Mesenchymal stem cell (in vitro differentiated cells and primary cell): ENCODE measurements at regions not wholly inside any gene's neighbourhood (a gene's known extent, or its start where the extent isn't known, plus 50 kb on each side); places are given as distances from the start of the nearest gene placed in this dataset.

Experiments used
- DNase-seq: peaks from one replicate; pipeline ENCODE4 v3.0.0-alpha.2; 2013
- H2AFZ ChIP-seq: one replicate; pipeline ENCODE4 v1.6.1; 2013; ENCODE audit warnings: low read depth, mild to moderate bottlenecking, control low read depth, inconsistent platforms, low read length, moderate library complexity
- H2AK5ac ChIP-seq: 2 replicates; pipeline ENCODE4 v1.6.1; 2013; ENCODE audit warnings: low read length, moderate library complexity, mild to moderate bottlenecking, inconsistent platforms; ENCODE audit not compliant: severe bottlenecking
- H2BK120ac ChIP-seq: one replicate; pipeline ENCODE4 v1.6.1; 2013; ENCODE audit warnings: low read depth, mild to moderate bottlenecking, inconsistent platforms, low read length, moderate library complexity
- H2BK12ac ChIP-seq, 2 experiments: one replicate each; pipeline ENCODE4 v1.6.1; 2013; ENCODE audit warnings: inconsistent platforms in 2 of 2, low read length in 2 of 2, mild to moderate bottlenecking in 2 of 2, moderate library complexity in 2 of 2, control low read depth in 1 of 2
- H2BK15ac ChIP-seq: one replicate; pipeline ENCODE4 v1.6.1; 2013; ENCODE audit warnings: mild to moderate bottlenecking, low read depth, inconsistent platforms; ENCODE audit not compliant: poor library complexity, severe bottlenecking
- H2BK5ac ChIP-seq: 2 replicates; pipeline ENCODE4 v1.6.1; 2013; ENCODE audit warnings: low read depth, mild to moderate bottlenecking, low read length, control low read depth, inconsistent platforms; ENCODE audit not compliant: poor library complexity, severe bottlenecking
- H3K14ac ChIP-seq, 2 experiments: one replicate each; pipeline ENCODE4 v1.6.1; 2013; ENCODE audit warnings: inconsistent platforms in 2 of 2, low read length in 2 of 2, control low read depth in 1 of 2, mild to moderate bottlenecking in 1 of 2, moderate library complexity in 1 of 2
- H3K18ac ChIP-seq, 2 experiments: one replicate each; pipeline ENCODE4 v1.6.1; 2013; ENCODE audit warnings: inconsistent platforms in 2 of 2, low read length in 2 of 2, control low read depth in 1 of 2, low read depth in 1 of 2, mild to moderate bottlenecking in 1 of 2
- H3K23ac ChIP-seq, 2 experiments: one replicate each; pipeline ENCODE4 v1.6.1; 2013; ENCODE audit warnings: inconsistent platforms in 2 of 2, low read length in 2 of 2, mild to moderate bottlenecking in 2 of 2, moderate library complexity in 2 of 2, control low read depth in 1 of 2
- H3K27ac ChIP-seq: 2 replicates; pipeline ENCODE4 v1.5.1; 2013; ENCODE audit warnings: mild to moderate bottlenecking, moderate library complexity, low read length, control low read depth, inconsistent platforms; ENCODE audit not compliant: poor library complexity, severe bottlenecking
- H3K27me3 ChIP-seq, 2 experiments: 2 replicates each; pipeline versions ENCODE4 v1.6.1 to v1.7.0; 2013; ENCODE audit warnings: low read length in 2 of 2, mild to moderate bottlenecking in 2 of 2, moderate library complexity in 2 of 2, control low read depth in 1 of 2, inconsistent platforms in 1 of 2; ENCODE audit not compliant: control insufficient read depth in 1 of 2, insufficient read depth in 1 of 2
- H3K36me3 ChIP-seq, 2 experiments: 2 replicates each; pipeline versions ENCODE4 v1.6.1 to v1.7.0; 2013; ENCODE audit warnings: low read length in 2 of 2, control low read depth in 1 of 2, inconsistent platforms in 1 of 2, low read depth in 1 of 2, mild to moderate bottlenecking in 1 of 2; ENCODE audit not compliant: insufficient read depth in 2 of 2, control insufficient read depth in 1 of 2
- H3K4ac ChIP-seq, 2 experiments: one replicate each; pipeline ENCODE4 v1.6.1; 2013; ENCODE audit warnings: inconsistent platforms in 2 of 2, low read length in 2 of 2, mild to moderate bottlenecking in 2 of 2, moderate library complexity in 2 of 2, control low read depth in 1 of 2, low read depth in 1 of 2
- H3K4me1 ChIP-seq: 2 replicates; pipeline ENCODE4 v1.6.1; 2013; ENCODE audit warnings: low read depth, low read length, control low read depth; ENCODE audit not compliant: control insufficient read depth, insufficient read depth
- H3K4me2 ChIP-seq: 2 replicates; pipeline ENCODE4 v1.6.1; 2013; ENCODE audit warnings: low read length, mild to moderate bottlenecking, inconsistent platforms; ENCODE audit not compliant: poor library complexity, severe bottlenecking
- H3K4me3 ChIP-seq, 2 experiments: 2 replicates each; pipeline versions ENCODE4 v1.5.1 to v1.7.0; 2013; ENCODE audit warnings: low read length in 2 of 2, mild to moderate bottlenecking in 2 of 2, control low read depth in 1 of 2, low read depth in 1 of 2; ENCODE audit not compliant: insufficient read depth in 1 of 2
- H3K79me1 ChIP-seq: replicated peaks from 2 replicates; pipeline ENCODE4 v1.6.1; 2013; ENCODE audit warnings: mild to moderate bottlenecking, control low read depth, low read length, inconsistent platforms; ENCODE audit not compliant: poor library complexity, severe bottlenecking
- H3K9ac ChIP-seq: 2 replicates; pipeline ENCODE4 v1.7.0; 2013; ENCODE audit warnings: mild to moderate bottlenecking, low read length, moderate library complexity
- H3K9me3 ChIP-seq: 2 replicates; pipeline ENCODE4 v1.7.0; 2013; ENCODE audit warnings: mild to moderate bottlenecking, low read length; ENCODE audit not compliant: control insufficient read depth
- H4K8ac ChIP-seq: one replicate; pipeline ENCODE4 v1.6.1; 2013; ENCODE audit warnings: inconsistent platforms, mild to moderate bottlenecking, low read length, moderate library complexity
- H4K91ac ChIP-seq: one replicate; pipeline ENCODE4 v1.6.1; 2013; ENCODE audit warnings: mild to moderate bottlenecking, low read length, inconsistent platforms
- whole genome bisulfite sequencing: methylation state at CpG from one replicate; pipeline ENCODE4 v1.1.7; 2013; ENCODE audit warnings: mixed read lengths; 5-methylcytosine and 5-hydroxymethylcytosine counted together

- H3K4me2 ChIP-seq: no peak overlapping the region
- H2BK5ac ChIP-seq: no peak overlapping the region
- no peaks in the 10 kb centered on the region for H3K9me3 ChIP-seq
- no peak overlapping the region for H3K4ac ChIP-seq
- H3K4me1 ChIP-seq: peaks cover 6% of the 10 kb centered on the region
- no peak overlapping the region for H4K8ac ChIP-seq
- H3K14ac ChIP-seq: no peak overlapping the region
- H3K27ac ChIP-seq: no peak overlapping the region
- H2BK120ac ChIP-seq: no peak overlapping the region
- 54% methylated on average over 2 of the region's 4 CpGs for WGBS
- DNase-seq: no peak
- H3K36me3 ChIP-seq: no peaks in the 10 kb centered on the region
- H3K4me3 ChIP-seq: no peak overlapping the region
- no peak overlapping the region for H4K91ac ChIP-seq
- H3K9ac ChIP-seq: no peak overlapping the region
- H3K79me1 ChIP-seq: no peaks in the 10 kb centered on the region
- no peak overlapping the region for H2AFZ ChIP-seq
- H3K18ac ChIP-seq: no peak overlapping the region
- no peak overlapping the region for H2AK5ac ChIP-seq
- H2BK15ac ChIP-seq: no peak overlapping the region
- no peaks in the 10 kb centered on the region for H3K27me3 ChIP-seq
- H2BK12ac ChIP-seq: no peak overlapping the region
- no peak overlapping the region for H3K23ac ChIP-seq
Observed at GRCh38 chr1:70671006-70671405, 259.9 kb downstream of the CTH start.

DNA sequence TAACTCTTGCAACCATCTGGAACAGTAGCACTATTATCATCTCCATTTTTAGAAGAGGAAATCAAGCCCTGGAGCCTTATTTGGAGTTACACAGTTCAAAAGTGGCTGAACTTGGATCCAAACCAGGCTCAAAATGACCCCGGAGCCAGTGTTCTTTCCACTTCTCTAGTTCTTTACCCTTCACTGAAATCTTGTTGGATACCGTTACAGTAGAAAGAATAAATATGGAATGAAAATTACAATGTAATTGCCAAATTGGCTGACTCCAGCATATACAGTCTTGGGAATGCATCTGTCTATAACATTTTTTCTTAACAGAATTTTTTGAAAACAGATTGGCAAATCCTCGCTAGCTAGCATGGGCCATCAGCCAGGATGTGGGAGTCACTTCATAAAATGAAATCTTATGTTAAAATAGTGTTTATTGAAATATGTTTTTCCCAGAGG lies 261.4 kb downstream of the CTH start:
- H2BK15ac ChIP-seq: no peak overlapping the region
- no peak overlapping the region for H4K8ac ChIP-seq
- H2AK5ac ChIP-seq: no peak overlapping the region
- no peak overlapping the region for H3K27ac ChIP-seq
- H2BK12ac ChIP-seq: no peak overlapping the region
- H4K91ac ChIP-seq: no peak overlapping the region
- no peak overlapping the region for H3K4ac ChIP-seq
- H3K18ac ChIP-seq: no peak overlapping the region
- H3K9ac ChIP-seq: no peak overlapping the region
- H3K9me3 ChIP-seq: no peaks in the 10 kb centered on the region
- no peak overlapping the region for H2AFZ ChIP-seq
- H2BK120ac ChIP-seq: no peak overlapping the region
- H3K23ac ChIP-seq: no peak overlapping the region
- no peak for DNase-seq
- H2BK5ac ChIP-seq: no peak overlapping the region
- no peaks in the 10 kb centered on the region for H3K27me3 ChIP-seq
- H3K36me3 ChIP-seq: no peaks in the 10 kb centered on the region
- no peak overlapping the region for H3K14ac ChIP-seq
- WGBS: no CpG with 5 or more reads among the region's 3 CpGs
- H3K4me1 ChIP-seq: peaks cover 4% of the 10 kb centered on the region
- no peak overlapping the region for H3K4me2 ChIP-seq
- H3K79me1 ChIP-seq: no peaks in the 10 kb centered on the region
- H3K4me3 ChIP-seq: no peak overlapping the region

DNA sequence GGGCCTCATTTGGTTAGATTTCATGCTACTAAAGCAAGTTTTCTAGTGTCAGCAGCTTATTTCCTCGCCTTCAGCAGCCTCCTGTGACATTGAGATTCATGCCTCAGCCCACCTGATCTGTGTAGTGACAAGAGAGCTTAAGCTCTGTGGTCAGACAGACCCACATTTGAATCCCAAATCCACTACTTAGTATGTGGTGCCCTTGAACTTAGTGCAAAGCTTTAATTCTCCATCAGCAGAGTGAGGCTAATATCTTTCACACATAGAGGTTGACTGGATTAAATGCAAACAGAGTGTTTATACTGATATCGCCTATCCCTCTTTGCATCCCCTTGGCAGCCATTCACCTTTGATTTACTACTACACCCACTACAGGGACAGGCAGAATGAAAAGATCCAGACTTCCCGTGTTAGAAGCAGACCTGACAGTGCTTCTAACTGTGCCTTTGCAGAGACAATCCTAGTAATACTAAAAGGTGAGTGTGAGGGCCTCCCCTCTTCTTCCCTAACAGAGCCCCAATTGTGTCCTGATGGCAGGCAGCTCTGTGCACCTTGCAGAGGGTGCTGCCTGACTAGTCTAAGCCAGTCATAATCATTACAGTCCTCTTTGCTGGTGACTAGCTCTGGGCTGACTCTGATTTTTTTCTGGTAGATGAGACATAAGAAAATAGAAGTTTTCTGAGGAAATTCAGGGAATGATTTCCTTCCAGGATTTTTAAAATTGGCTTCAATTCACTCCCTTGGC lies 264.0 kb downstream of the CTH start:
- Histone ChIP-seq H3K79me1 (no peaks in the 10 kb centered on the region), H2AK5ac (no peak overlapping the region), H2BK120ac (no peak overlapping the region), H3K4ac (no peak overlapping the region), H3K18ac (no peak overlapping the region), H3K4me1 (peaks cover 4% of the 10 kb centered on the region), H3K27me3 (no peaks in the 10 kb centered on the region), H3K4me3 (no peak overlapping the region), H4K8ac (no peak overlapping the region), H2AFZ (no peak overlapping the region), H4K91ac (no peak overlapping the region), H3K36me3 (no peaks in the 10 kb centered on the region), H3K23ac (no peak overlapping the region), H2BK5ac (no peak overlapping the region), H3K4me2 (no peak overlapping the region), H2BK15ac (no peak overlapping the region), H3K9ac (no peak overlapping the region), H2BK12ac (no peak overlapping the region), H3K9me3 (no peaks in the 10 kb centered on the region), H3K14ac (no peak overlapping the region), H3K27ac (no peak overlapping the region)
- no peak for DNase-seq
- whole genome bisulfite sequencing: 35% methylated on average over 3 of the region's 3 CpGs

DNA sequence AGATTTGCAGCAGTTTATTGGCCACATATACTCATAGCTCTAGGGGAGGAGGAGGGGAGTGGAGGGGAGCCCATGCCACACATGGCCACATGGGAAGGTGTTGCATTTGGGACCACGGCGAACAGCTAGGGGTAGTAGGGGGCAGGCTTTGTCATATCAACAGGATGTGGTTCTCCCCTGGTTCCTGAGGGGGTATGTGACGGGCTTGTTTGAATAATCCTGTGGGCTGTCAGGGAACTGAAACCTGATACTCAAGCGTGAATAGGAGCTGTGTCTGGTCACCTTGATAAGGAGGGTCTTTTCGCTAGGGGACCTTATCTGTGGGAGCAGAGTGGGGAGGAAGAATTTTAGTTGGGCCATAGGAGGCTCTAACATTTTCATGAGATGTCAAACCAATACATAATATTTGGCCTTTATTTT lies 264.7 kb downstream of the CTH start:
- no peaks in the 10 kb centered on the region for H3K36me3 ChIP-seq
- no peak overlapping the region for H3K27ac ChIP-seq
- no peak overlapping the region for H3K14ac ChIP-seq
- no peak overlapping the region for H4K91ac ChIP-seq
- no peak overlapping the region for H3K4me3 ChIP-seq
- H3K4ac ChIP-seq: no peak overlapping the region
- no peaks in the 10 kb centered on the region for H3K9me3 ChIP-seq
- H3K9ac ChIP-seq: no peak overlapping the region
- no peak overlapping the region for H2AK5ac ChIP-seq
- H2BK12ac ChIP-seq: no peak overlapping the region
- WGBS: 29% methylated on average over 5 of the region's 5 CpGs
- no peaks in the 10 kb centered on the region for H3K79me1 ChIP-seq
- no peak overlapping the region for H2BK5ac ChIP-seq
- H3K4me2 ChIP-seq: no peak overlapping the region
- H3K27me3 ChIP-seq: no peaks in the 10 kb centered on the region
- H3K4me1 ChIP-seq: peaks cover 4% of the 10 kb centered on the region
- no peak overlapping the region for H2AFZ ChIP-seq
- no peak overlapping the region for H4K8ac ChIP-seq
- H3K18ac ChIP-seq: no peak overlapping the region
- H2BK15ac ChIP-seq: no peak overlapping the region
- no peak overlapping the region for H3K23ac ChIP-seq
- no peak overlapping the region for H2BK120ac ChIP-seq
- no peak for DNase-seq
